ENCODE measurements at regions not wholly inside any gene's neighbourhood (a gene's known extent, or its start where the extent isn't known, plus 50 kb on each side); places are given as distances from the start of the nearest gene placed in this dataset.
A peak's percentile ranks its signal among the peaks of the same experiment; 100 is the strongest.

GRCh38 chrX:40155589-40156469 lies 58.1 kb upstream of the BCOR start:
- H3K9ac ChIP-seq (ENCODE audit: low read depth in 2 of 2, low read length in 2 of 2): peak overlapping the region in 1 of 2 donors; percentile 40
- H3K9me3 ChIP-seq: no peaks in the 10 kb centered on the region
- H3K4me3 ChIP-seq: peak overlapping the region; percentile 36
- DNase-seq: peak; percentile 31
- intact Hi-C loops (cut with DNase I): no loop called here
- peaks cover 55% of the 10 kb centered on the region for H3K27me3 ChIP-seq
- TF ChIP-seq, protein P1, sequence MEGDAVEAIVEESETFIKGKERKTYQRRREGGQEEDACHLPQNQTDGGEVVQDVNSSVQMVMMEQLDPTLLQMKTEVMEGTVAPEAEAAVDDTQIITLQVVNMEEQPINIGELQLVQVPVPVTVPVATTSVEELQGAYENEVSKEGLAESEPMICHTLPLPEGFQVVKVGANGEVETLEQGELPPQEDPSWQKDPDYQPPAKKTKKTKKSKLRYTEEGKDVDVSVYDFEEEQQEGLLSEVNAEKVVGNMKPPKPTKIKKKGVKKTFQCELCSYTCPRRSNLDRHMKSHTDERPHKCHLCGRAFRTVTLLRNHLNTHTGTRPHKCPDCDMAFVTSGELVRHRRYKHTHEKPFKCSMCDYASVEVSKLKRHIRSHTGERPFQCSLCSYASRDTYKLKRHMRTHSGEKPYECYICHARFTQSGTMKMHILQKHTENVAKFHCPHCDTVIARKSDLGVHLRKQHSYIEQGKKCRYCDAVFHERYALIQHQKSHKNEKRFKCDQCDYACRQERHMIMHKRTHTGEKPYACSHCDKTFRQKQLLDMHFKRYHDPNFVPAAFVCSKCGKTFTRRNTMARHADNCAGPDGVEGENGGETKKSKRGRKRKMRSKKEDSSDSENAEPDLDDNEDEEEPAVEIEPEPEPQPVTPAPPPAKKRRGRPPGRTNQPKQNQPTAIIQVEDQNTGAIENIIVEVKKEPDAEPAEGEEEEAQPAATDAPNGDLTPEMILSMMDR (IDR thresholded peaks at IDR 0.05): no peak
- no peaks in the 10 kb centered on the region for H3K36me3 ChIP-seq
- no peak overlapping the region for H3K27ac ChIP-seq
- H3K4me1 ChIP-seq: peaks cover 3% of the 10 kb centered on the region

- no peak overlapping the region for H3K27ac ChIP-seq
- intact Hi-C loops (cut with DNase I): loop anchor here (5.0 kb wide), 1 partner anchor 63 kb away; no protein-coding TSS in a partner anchor
- TF ChIP-seq, protein P1 (IDR thresholded peaks at IDR 0.05): no peak
- peaks cover 57% of the 10 kb centered on the region for H3K27me3 ChIP-seq
- H3K4me1 ChIP-seq: peaks cover 3% of the 10 kb centered on the region
- peak overlapping the region in 1 of 2 donors; percentile 63 for H3K9ac ChIP-seq (ENCODE audit: low read depth in 2 of 2, low read length in 2 of 2)
- peak; percentile 61 for DNase-seq
- H3K4me3 ChIP-seq: peak overlapping the region; percentile 36
- no peaks in the 10 kb centered on the region for H3K36me3 ChIP-seq
- H3K9me3 ChIP-seq: no peaks in the 10 kb centered on the region
Observed at GRCh38 chrX:40154853-40155588, 57.3 kb upstream of the BCOR start.

GRCh38 chrX:40154250-40154852 lies 56.6 kb upstream of the BCOR start:
- H3K4me3 ChIP-seq: peak overlapping the region; percentile 36

GRCh38 chrX:40153345-40154249 lies 55.8 kb upstream of the BCOR start:
- peaks cover 57% of the 10 kb centered on the region for H3K27me3 ChIP-seq
- TF ChIP-seq, protein P1 (IDR thresholded peaks at IDR 0.05): no peak
- no peaks in the 10 kb centered on the region for H3K9me3 ChIP-seq
- intact Hi-C loops (cut with DNase I): loop anchor here (5.0 kb wide), 1 partner anchor 61 kb away; no protein-coding TSS in a partner anchor
- H3K27ac ChIP-seq: no peak overlapping the region
- peak; percentile 71 for DNase-seq
- H3K36me3 ChIP-seq: no peaks in the 10 kb centered on the region
- H3K9ac ChIP-seq (ENCODE audit: low read depth in 2 of 2, low read length in 2 of 2): peak overlapping the region; percentile 37 to 73
- peak overlapping the region; percentile 36 for H3K4me3 ChIP-seq
- H3K4me1 ChIP-seq: peaks cover 3% of the 10 kb centered on the region

More at GRCh38 chrX:40154250-40154852, 56.6 kb upstream of the BCOR start:
- TF ChIP-seq, protein P1 (IDR thresholded peaks at IDR 0.05): no peak
- no peaks in the 10 kb centered on the region for H3K9me3 ChIP-seq
- H3K4me1 ChIP-seq: peaks cover 3% of the 10 kb centered on the region
- no peaks in the 10 kb centered on the region for H3K36me3 ChIP-seq
- no peak overlapping the region for H3K27ac ChIP-seq
- intact Hi-C loops (cut with DNase I): loop anchor here (5.0 kb wide), 1 partner anchor 62 kb away; no protein-coding TSS in a partner anchor
- DNase-seq: peak; percentile 25
- peaks cover 57% of the 10 kb centered on the region for H3K27me3 ChIP-seq
- peak overlapping the region in 1 of 2 donors; percentile 63 for H3K9ac ChIP-seq (ENCODE audit: low read depth in 2 of 2, low read length in 2 of 2)
